Neuronal stem cell (in vitro differentiated cells): ENCODE measurements at regions not wholly inside any gene's neighbourhood (a gene's known extent, or its start where the extent isn't known, plus 50 kb on each side); places are given as distances from the start of the nearest gene placed in this dataset.

Source experiments
- DNase-seq: peaks from one replicate; pipeline ENCODE4 v3.0.0-alpha.2; 2013; ENCODE audit warnings: low spot score
- H2AFZ ChIP-seq: one replicate; pipeline ENCODE4 v1.6.1; 2013; ENCODE audit warnings: mild to moderate bottlenecking, low read length, inconsistent platforms
- H2AK5ac ChIP-seq: 2 replicates; pipeline ENCODE4 v1.6.1; 2013; ENCODE audit warnings: low read depth, mild to moderate bottlenecking, inconsistent platforms, low read length, moderate library complexity, mixed read lengths
- H2BK120ac ChIP-seq: 2 replicates; pipeline ENCODE4 v1.6.1; 2013; ENCODE audit warnings: low read depth, mild to moderate bottlenecking, inconsistent platforms, low read length, moderate library complexity, mixed read lengths
- H2BK12ac ChIP-seq: one replicate; pipeline ENCODE4 v1.6.1; 2013; ENCODE audit warnings: low read length, inconsistent platforms
- H2BK15ac ChIP-seq: 2 replicates; pipeline ENCODE4 v1.6.1; 2013; ENCODE audit warnings: mild to moderate bottlenecking, low read length, inconsistent platforms, mixed read lengths
- H2BK5ac ChIP-seq: one replicate; pipeline ENCODE4 v1.6.1; 2013; ENCODE audit warnings: inconsistent platforms, mild to moderate bottlenecking, low read length, moderate library complexity
- H3K14ac ChIP-seq: one replicate; pipeline ENCODE4 v1.6.1; 2013; ENCODE audit warnings: low read length, inconsistent platforms
- H3K18ac ChIP-seq: 2 replicates; pipeline ENCODE4 v1.6.1; 2013; ENCODE audit warnings: low read length, inconsistent platforms
- H3K23ac ChIP-seq: 2 replicates; pipeline ENCODE4 v1.6.1; 2013; ENCODE audit warnings: low read depth, mild to moderate bottlenecking, mixed read lengths, low read length, inconsistent platforms; ENCODE audit not compliant: poor library complexity
- H3K27ac ChIP-seq: replicated peaks from 3 replicates; pipeline ENCODE4 v1.5.1; 2013; ENCODE audit warnings: low read length, inconsistent platforms
- H3K27me3 ChIP-seq, 3 experiments: 2 replicates each; pipeline ENCODE4 v1.6.1; 2013; ENCODE audit warnings: low read length in 3 of 3, mild to moderate bottlenecking in 2 of 3, inconsistent platforms in 1 of 3, low read depth in 1 of 3, mixed read lengths in 1 of 3, moderate library complexity in 1 of 3; ENCODE audit not compliant: control insufficient read depth in 3 of 3, insufficient read depth in 3 of 3
- H3K36me3 ChIP-seq, 2 donors: replicated peaks in 1 of 2; 2 replicates each; pipeline ENCODE4 v1.6.1; 2013; ENCODE audit warnings: low read length in 2 of 2; ENCODE audit not compliant: control insufficient read depth in 2 of 2, insufficient read depth in 2 of 2
- H3K4ac ChIP-seq: 2 replicates; pipeline ENCODE4 v1.6.1; 2013; ENCODE audit warnings: inconsistent platforms, mild to moderate bottlenecking, low read length, moderate library complexity
- H3K4me1 ChIP-seq, 2 donors: 1 replicate in 1 of 2; 2 replicates in 1 of 2; pipeline ENCODE4 v1.6.1; 2013; ENCODE audit warnings: low read length in 2 of 2, low read depth in 1 of 2; ENCODE audit not compliant: control insufficient read depth in 2 of 2, insufficient read depth in 1 of 2
- H3K4me2 ChIP-seq: one replicate; pipeline ENCODE4 v1.6.1; 2013; ENCODE audit warnings: mild to moderate bottlenecking, low read length, inconsistent platforms; ENCODE audit not compliant: insufficient read depth, poor library complexity, severe bottlenecking
- H3K4me3 ChIP-seq, 2 donors: 2 replicates each; pipeline ENCODE4 v1.5.1; 2013; ENCODE audit warnings: low read length in 2 of 2, mild to moderate bottlenecking in 2 of 2, inconsistent platforms in 1 of 2, moderate library complexity in 1 of 2
- H3K79me1 ChIP-seq: one replicate; pipeline ENCODE4 v1.6.1; 2013; ENCODE audit warnings: low read depth, mild to moderate bottlenecking, inconsistent platforms, low read length, moderate library complexity
- H3K9ac ChIP-seq: one replicate; pipeline ENCODE4 v1.6.1; 2013; ENCODE audit warnings: mild to moderate bottlenecking, low read depth, low read length, inconsistent platforms; ENCODE audit not compliant: poor library complexity
- H3K9me3 ChIP-seq, 2 donors: replicated peaks in 1 of 2; 2 replicates each; pipeline versions ENCODE3 to v1.6.1; 2013; ENCODE audit warnings: low read length in 2 of 2, mild to moderate bottlenecking in 2 of 2, inconsistent platforms in 1 of 2, low read depth in 1 of 2, mixed read lengths in 1 of 2, moderate library complexity in 1 of 2; ENCODE audit not compliant: control insufficient read depth in 2 of 2, insufficient read depth in 1 of 2
- H4K8ac ChIP-seq: one replicate; pipeline ENCODE4 v1.6.1; 2013; ENCODE audit warnings: low read depth, mild to moderate bottlenecking, inconsistent platforms, low read length, moderate library complexity
- H4K91ac ChIP-seq: one replicate; pipeline ENCODE4 v1.6.1; 2013; ENCODE audit warnings: low read length, low read depth, mild to moderate bottlenecking, inconsistent platforms; ENCODE audit not compliant: poor library complexity
- WGBS, 2 donors: extraction: QIAGEN DNeasy Blood & Tissue Kit; methylation state at CpG; one replicate each; pipeline ENCODE4 v1.1.7; 2013; ENCODE audit warnings: missing lambda C conversion rate in 2 of 2, mixed read lengths in 1 of 2; ENCODE audit not compliant: insufficient read length in 2 of 2, insufficient replicate concordance in 1 of 2; ENCODE audit errors: extremely low coverage in 2 of 2; 5-methylcytosine and 5-hydroxymethylcytosine counted together

DNA sequence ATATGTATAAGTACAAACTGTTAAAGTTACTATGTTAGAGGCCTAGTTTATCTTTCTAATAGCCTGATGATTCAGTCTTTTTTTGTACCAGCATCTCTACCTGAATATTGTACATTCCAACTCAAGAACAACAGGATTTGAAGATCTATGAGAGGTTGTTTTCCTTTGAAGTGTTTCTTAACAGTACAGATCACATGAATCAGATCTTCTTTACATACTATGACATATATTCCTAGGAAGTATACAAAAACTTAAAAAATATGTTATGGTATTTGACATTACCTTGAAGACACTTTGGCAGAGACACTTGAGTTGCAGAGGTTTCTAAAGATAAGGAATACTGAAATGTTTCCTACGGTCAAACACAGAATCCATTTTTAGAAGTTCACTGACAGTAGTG lies 1280.9 kb downstream of the KCNT2 start:
- no peak overlapping the region for H4K8ac ChIP-seq
- H3K14ac ChIP-seq: no peak overlapping the region
- no peak overlapping the region for H3K18ac ChIP-seq
- H2AK5ac ChIP-seq: no peak overlapping the region
- peak overlapping the region; percentile 21 for H2AFZ ChIP-seq
- no peak overlapping the region for H3K9ac ChIP-seq
- no peak overlapping the region for H3K27ac ChIP-seq
- H3K27me3 ChIP-seq: no peaks in the 10 kb centered on the region
- no peaks in the 10 kb centered on the region for H3K4me1 ChIP-seq
- no peak overlapping the region for H3K4me2 ChIP-seq
- no peak overlapping the region for H2BK15ac ChIP-seq
- H3K23ac ChIP-seq: no peak overlapping the region
- no CpG with 5 or more reads among the region's 1 CpG for WGBS, 2 donors
- no peaks in the 10 kb centered on the region for H3K9me3 ChIP-seq
- no peak overlapping the region for H2BK5ac ChIP-seq
- H4K91ac ChIP-seq: no peak overlapping the region
- no peaks in the 10 kb centered on the region for H3K79me1 ChIP-seq
- no peak overlapping the region for H3K4ac ChIP-seq
- no peak overlapping the region for H2BK120ac ChIP-seq
- no peaks in the 10 kb centered on the region for H3K36me3 ChIP-seq
- no peak overlapping the region for H3K4me3 ChIP-seq
- no peak for DNase-seq
- H2BK12ac ChIP-seq: no peak overlapping the region

DNA sequence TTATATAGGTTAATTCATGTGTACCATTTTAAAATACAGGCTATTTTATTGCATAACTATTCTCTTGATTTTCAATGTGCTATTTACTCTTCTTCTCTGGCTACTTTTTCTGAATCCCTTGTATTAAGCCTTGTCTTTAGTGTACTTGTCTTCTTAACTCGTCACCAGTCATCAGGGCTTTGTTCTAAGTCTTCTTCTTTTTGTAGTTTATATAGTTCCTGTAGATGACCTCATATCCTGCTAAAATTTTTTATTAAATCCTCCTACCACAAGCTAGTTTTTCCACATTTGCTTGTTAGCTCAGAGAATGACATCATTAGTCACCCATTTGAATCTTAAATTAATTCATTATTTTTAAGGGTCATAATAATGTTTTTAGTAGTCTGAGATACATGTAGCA lies 1281.9 kb downstream of the KCNT2 start:
- H3K4me1 ChIP-seq: no peaks in the 10 kb centered on the region
- H3K9me3 ChIP-seq: no peaks in the 10 kb centered on the region
- no peak overlapping the region for H4K8ac ChIP-seq
- H3K14ac ChIP-seq: no peak overlapping the region
- no peak for DNase-seq
- no peak overlapping the region for H3K4me2 ChIP-seq
- H3K36me3 ChIP-seq: no peaks in the 10 kb centered on the region
- no peak overlapping the region for H3K9ac ChIP-seq
- H3K79me1 ChIP-seq: no peaks in the 10 kb centered on the region
- no peak overlapping the region for H2BK5ac ChIP-seq
- H4K91ac ChIP-seq: no peak overlapping the region
- H2BK12ac ChIP-seq: no peak overlapping the region
- H3K4ac ChIP-seq: no peak overlapping the region
- no peak overlapping the region for H2AK5ac ChIP-seq
- H3K23ac ChIP-seq: no peak overlapping the region
- H3K27me3 ChIP-seq: no peaks in the 10 kb centered on the region
- no peak overlapping the region for H3K4me3 ChIP-seq
- H3K27ac ChIP-seq: no peak overlapping the region
- H2BK120ac ChIP-seq: no peak overlapping the region
- no peak overlapping the region for H2BK15ac ChIP-seq
- H2AFZ ChIP-seq: no peak overlapping the region
- no CpG with 5 or more reads among the region's 1 CpG for WGBS, 2 donors
- H3K18ac ChIP-seq: no peak overlapping the region

DNA sequence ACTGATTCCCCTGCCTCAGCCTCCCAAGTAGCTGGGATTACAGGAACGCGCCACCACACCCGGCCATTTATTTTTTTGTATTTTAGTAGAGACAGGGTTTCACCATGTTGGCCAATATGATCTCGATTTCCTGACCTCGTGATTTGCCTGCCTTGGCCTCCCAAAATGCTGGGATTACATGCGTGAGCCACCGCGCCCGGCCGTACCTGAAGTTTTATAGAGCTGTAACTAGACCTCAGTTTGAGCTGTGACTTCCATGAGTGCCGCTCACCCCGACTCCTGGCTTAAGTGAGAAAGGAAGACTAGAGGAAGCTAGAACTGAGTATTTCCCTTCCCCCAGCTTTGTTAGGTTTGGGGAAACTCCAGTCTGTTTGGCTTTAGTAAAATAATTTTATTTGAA lies 1283.1 kb downstream of the KCNT2 start:
- no peak overlapping the region for H3K4ac ChIP-seq
- no peak overlapping the region for H3K18ac ChIP-seq
- WGBS, 2 donors: no CpG with 5 or more reads among the region's 12 CpGs
- H2BK5ac ChIP-seq: no peak overlapping the region
- no peak overlapping the region for H3K27ac ChIP-seq
- no peak overlapping the region for H4K8ac ChIP-seq
- no peak overlapping the region for H3K9ac ChIP-seq
- no peaks in the 10 kb centered on the region for H3K27me3 ChIP-seq
- H3K36me3 ChIP-seq: no peaks in the 10 kb centered on the region
- H3K9me3 ChIP-seq: no peaks in the 10 kb centered on the region
- no peak for DNase-seq
- H3K23ac ChIP-seq: no peak overlapping the region
- H3K79me1 ChIP-seq: no peaks in the 10 kb centered on the region
- no peak overlapping the region for H2BK120ac ChIP-seq
- H3K4me3 ChIP-seq: no peak overlapping the region
- no peak overlapping the region for H2BK12ac ChIP-seq
- H2AFZ ChIP-seq: no peak overlapping the region
- H2AK5ac ChIP-seq: no peak overlapping the region
- H3K4me1 ChIP-seq: no peaks in the 10 kb centered on the region
- no peak overlapping the region for H3K14ac ChIP-seq
- no peak overlapping the region for H3K4me2 ChIP-seq
- no peak overlapping the region for H2BK15ac ChIP-seq
- no peak overlapping the region for H4K91ac ChIP-seq

DNA sequence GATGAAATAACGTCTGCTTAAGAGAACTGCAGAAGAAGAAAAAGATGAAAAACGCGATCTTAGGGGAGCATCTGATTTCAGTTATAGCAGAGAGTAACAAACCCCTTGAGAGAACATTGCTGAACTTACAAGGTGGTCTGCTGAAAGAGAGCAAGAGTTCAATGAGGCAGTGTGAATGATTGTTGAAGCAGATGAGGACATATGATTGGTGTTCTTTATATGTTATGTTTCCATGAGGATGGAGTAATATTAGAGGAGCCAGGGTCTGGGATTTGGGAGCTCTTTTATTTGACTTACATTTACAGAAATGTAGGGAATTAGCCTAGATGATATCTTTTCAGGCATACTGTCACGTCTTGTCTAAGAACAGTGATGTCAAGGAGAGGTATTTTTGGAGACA lies 1302.0 kb downstream of the KCNT2 start:
- Histone ChIP-seq H4K8ac (no peak overlapping the region), H3K27me3 (no peaks in the 10 kb centered on the region), H3K4ac (no peak overlapping the region), H2AFZ (no peak overlapping the region), H3K14ac (no peak overlapping the region), H2BK12ac (no peak overlapping the region), H4K91ac (no peak overlapping the region), H3K9ac (no peak overlapping the region), H3K18ac (no peak overlapping the region), H3K4me2 (no peak overlapping the region), H3K4me1 (no peaks in the 10 kb centered on the region), H3K36me3 (no peaks in the 10 kb centered on the region), H2BK5ac (no peak overlapping the region), H2BK15ac (no peak overlapping the region), H3K4me3 (no peak overlapping the region), H2AK5ac (no peak overlapping the region), H2BK120ac (no peak overlapping the region), H3K79me1 (no peaks in the 10 kb centered on the region), H3K9me3 (no peaks in the 10 kb centered on the region), H3K23ac (no peak overlapping the region), H3K27ac (no peak overlapping the region)
- WGBS, 2 donors: no CpG with 5 or more reads among the region's 4 CpGs
- no peak for DNase-seq
